Colon (tissue), 2 donors: ENCODE measurements at regions not wholly inside any gene's neighbourhood (a gene's known extent, or its start where the extent isn't known, plus 50 kb on each side); places are given as distances from the start of the nearest gene placed in this dataset.
"Not testable (repeated sequence)": the region's sequence is repeated elsewhere in the genome, so short reads cannot be mapped to it uniquely, and the experiment has no call there.

ENCODE experiments used
- FAIRE-seq: peaks from 2 replicates; lab custom pipeline; 2012; peaks lifted over from hg19 to GRCh38; lab: Jason Lieb, UNC
- donor health status: control.
- donor health status: control.

- FAIRE-seq = no peak
These were observed 79.1 kb upstream of the ALX4 start for GRCh38 chr11:44388828-44389657.

GRCh38 chr11:44389963-44390605 is 80.1 kb upstream of the ALX4 start:
- no peak for FAIRE-seq

GRCh38 chr11:44391004-44391403 is 81.1 kb upstream of the ALX4 start:
- FAIRE-seq = not testable (repeated sequence)

GRCh38 chr11:44396746-44397145 is 86.8 kb upstream of the ALX4 start:
- not testable (repeated sequence) for FAIRE-seq

GRCh38 chr11:44397586-44398178 is 87.7 kb upstream of the ALX4 start:
- FAIRE-seq = no peak

- no peak for FAIRE-seq
These were observed 88.5 kb upstream of the ALX4 start for GRCh38 chr11:44398266-44399030.

- no peak for FAIRE-seq
These were observed 90.0 kb upstream of the ALX4 start for GRCh38 chr11:44399968-44400367.

- FAIRE-seq = no peak
These were observed 90.5 kb upstream of the ALX4 start for GRCh38 chr11:44400431-44400830.

- no peak for FAIRE-seq
These were observed 92.6 kb upstream of the ALX4 start for GRCh38 chr11:44402466-44403075.

- FAIRE-seq = no peak
These were observed 93.2 kb upstream of the ALX4 start for GRCh38 chr11:44403176-44403575.

- no peak for FAIRE-seq
These were observed 93.8 kb upstream of the ALX4 start for GRCh38 chr11:44403587-44404273.

GRCh38 chr11:44404301-44404700 is 94.4 kb upstream of the ALX4 start:
- no peak for FAIRE-seq

GRCh38 chr11:44404736-44405395 is 94.9 kb upstream of the ALX4 start:
- FAIRE-seq = no peak

- no peak for FAIRE-seq
These were observed 97.5 kb upstream of the ALX4 start for GRCh38 chr11:44407211-44407996.

GRCh38 chr11:44408141-44408540 is 98.2 kb upstream of the ALX4 start:
- no peak for FAIRE-seq

GRCh38 chr11:44408711-44409470 is 99.0 kb upstream of the ALX4 start:
- FAIRE-seq = no peak

- FAIRE-seq = no peak
These were observed 99.8 kb upstream of the ALX4 start for GRCh38 chr11:44409558-44410236.

- FAIRE-seq = no peak
These were observed 106.8 kb upstream of the ALX4 start for GRCh38 chr11:44416776-44417175.
